ENCODE measurements at regions not wholly inside any gene's neighbourhood (a gene's known extent, or its start where the extent isn't known, plus 50 kb on each side); places are given as distances from the start of the nearest gene placed in this dataset.
"Not testable (repeated sequence)": the region's sequence is repeated elsewhere in the genome, so short reads cannot be mapped to it uniquely, and the experiment has no call there.

- DNase-seq (ENCODE audit: low spot score), result no peak
These were observed 98.2 kb upstream of the C14orf180 start for GRCh38 chr14:104481323-104481722.

GRCh38 chr14:104482017-104482416, 97.5 kb upstream of the C14orf180 start:
- DNase-seq (ENCODE audit: low spot score), result not testable (repeated sequence)

GRCh38 chr14:104486222-104486923, 93.2 kb upstream of the C14orf180 start:
- no peak for DNase-seq (ENCODE audit: low spot score)

GRCh38 chr14:104494483-104494882, 85.1 kb upstream of the C14orf180 start:
- no peak for DNase-seq (ENCODE audit: low spot score)

- no peak for DNase-seq (ENCODE audit: low spot score)
These were observed 83.5 kb upstream of the C14orf180 start for GRCh38 chr14:104496095-104496494.

- DNase-seq (ENCODE audit: low spot score), result no peak
These were observed 79.5 kb upstream of the C14orf180 start for GRCh38 chr14:104499784-104500760.

GRCh38 chr14:104502060-104502459, 77.5 kb upstream of the C14orf180 start:
- DNase-seq (ENCODE audit: low spot score), result no peak

- DNase-seq (ENCODE audit: low spot score), result no peak
These were observed 75.9 kb upstream of the C14orf180 start for GRCh38 chr14:104503691-104504090.

GRCh38 chr14:104504172-104504735, 75.3 kb upstream of the C14orf180 start:
- no peak for DNase-seq (ENCODE audit: low spot score)

GRCh38 chr14:104505085-104506074, 74.2 kb upstream of the C14orf180 start:
- no peak for DNase-seq (ENCODE audit: low spot score)

GRCh38 chr14:104506461-104507253, 72.9 kb upstream of the C14orf180 start:
- DNase-seq (ENCODE audit: low spot score), result no peak

- no peak for DNase-seq (ENCODE audit: low spot score)
These were observed 72.1 kb upstream of the C14orf180 start for GRCh38 chr14:104507443-104507842.

GRCh38 chr14:104509673-104510072, 69.9 kb upstream of the C14orf180 start:
- no peak for DNase-seq (ENCODE audit: low spot score)

GRCh38 chr14:104510216-104510615, 69.3 kb upstream of the C14orf180 start:
- no peak for DNase-seq (ENCODE audit: low spot score)

GRCh38 chr14:104510794-104511611, 68.6 kb upstream of the C14orf180 start:
- peak; percentile 70 for DNase-seq (ENCODE audit: low spot score)

GRCh38 chr14:104512061-104512460, 67.5 kb upstream of the C14orf180 start:
- no peak for DNase-seq (ENCODE audit: low spot score)

- no peak for DNase-seq (ENCODE audit: low spot score)
These were observed 66.6 kb upstream of the C14orf180 start for GRCh38 chr14:104512771-104513640.

GRCh38 chr14:104513641-104514046, 65.9 kb upstream of the C14orf180 start:
- no peak for DNase-seq (ENCODE audit: low spot score)
